Ovary (tissue), 3 donors: ENCODE measurements at regions not wholly inside any gene's neighbourhood (a gene's known extent, or its start where the extent isn't known, plus 50 kb on each side); places are given as distances from the start of the nearest gene placed in this dataset.

ENCODE experiments used
- POLR2A ChIP-seq: fragments of 450-650 bp; IDR thresholded peaks from one replicate; pipeline ENCODE4 v1.6.1; 2017; ENCODE audit warnings: antibody characterized with exemption, mild to moderate bottlenecking, moderate library complexity
- TF ChIP-seq, protein P1 (sequence below), 3 donors: fragments of 450-650 bp in 2 of 3; fragments of 200-600 bp in 1 of 3; IDR thresholded peaks; one replicate each; pipeline versions ENCODE4 v1.5.1 to v1.8.0; 2016 to 2022; ENCODE audit warnings: antibody characterized with exemption in 3 of 3, mild to moderate bottlenecking in 1 of 3
- donor health status: DM: no; HTN: no; CAD: no.

DNA sequence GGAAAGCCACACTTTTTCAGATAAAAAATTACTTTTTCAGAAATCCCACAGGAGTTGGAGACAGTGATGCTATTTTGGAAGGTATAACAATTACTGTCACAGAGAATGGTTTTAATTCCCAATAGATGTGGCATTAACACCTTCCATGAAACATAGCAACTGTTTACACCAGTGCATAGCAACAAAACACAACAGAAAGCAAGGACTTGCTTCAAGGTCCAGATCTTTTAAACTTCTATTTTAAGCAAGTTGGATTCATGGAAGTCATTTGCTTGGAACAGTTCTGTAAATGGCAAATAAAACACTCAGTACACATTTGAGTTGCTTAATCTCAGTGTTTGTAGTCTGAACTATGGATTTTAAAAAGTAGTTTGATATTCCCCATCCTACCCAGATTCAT, 385.9 kb upstream of the SPRY2 start:
- no peak for TF ChIP-seq POLR2A
- TF ChIP-seq, protein P1, sequence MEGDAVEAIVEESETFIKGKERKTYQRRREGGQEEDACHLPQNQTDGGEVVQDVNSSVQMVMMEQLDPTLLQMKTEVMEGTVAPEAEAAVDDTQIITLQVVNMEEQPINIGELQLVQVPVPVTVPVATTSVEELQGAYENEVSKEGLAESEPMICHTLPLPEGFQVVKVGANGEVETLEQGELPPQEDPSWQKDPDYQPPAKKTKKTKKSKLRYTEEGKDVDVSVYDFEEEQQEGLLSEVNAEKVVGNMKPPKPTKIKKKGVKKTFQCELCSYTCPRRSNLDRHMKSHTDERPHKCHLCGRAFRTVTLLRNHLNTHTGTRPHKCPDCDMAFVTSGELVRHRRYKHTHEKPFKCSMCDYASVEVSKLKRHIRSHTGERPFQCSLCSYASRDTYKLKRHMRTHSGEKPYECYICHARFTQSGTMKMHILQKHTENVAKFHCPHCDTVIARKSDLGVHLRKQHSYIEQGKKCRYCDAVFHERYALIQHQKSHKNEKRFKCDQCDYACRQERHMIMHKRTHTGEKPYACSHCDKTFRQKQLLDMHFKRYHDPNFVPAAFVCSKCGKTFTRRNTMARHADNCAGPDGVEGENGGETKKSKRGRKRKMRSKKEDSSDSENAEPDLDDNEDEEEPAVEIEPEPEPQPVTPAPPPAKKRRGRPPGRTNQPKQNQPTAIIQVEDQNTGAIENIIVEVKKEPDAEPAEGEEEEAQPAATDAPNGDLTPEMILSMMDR (IDR thresholded peaks at IDR 0.05): no peak
